Uterus (tissue), 3 donors: ENCODE measurements at regions not wholly inside any gene's neighbourhood (a gene's known extent, or its start where the extent isn't known, plus 50 kb on each side); places are given as distances from the start of the nearest gene placed in this dataset.
A peak's percentile ranks its signal among the peaks of the same experiment; 100 is the strongest.

Experiments
- DNase-seq, 2 donors: peaks; one replicate each; pipeline ENCODE4 v3.0.0-alpha.2; 2019 to 2020
- H3K27ac ChIP-seq, 2 donors: fragments of 200-600 bp; sonication (generic); 1 replicate in 1 of 2; 2 replicates in 1 of 2; pipeline ENCODE4 v1.5.1; 2016 to 2018
- H3K27me3 ChIP-seq, 2 donors: fragments of 200-600 bp; sonication (generic); one replicate each; pipeline ENCODE4 v1.5.1; 2018 to 2019; ENCODE audit warnings: control low read depth in 1 of 2
- H3K36me3 ChIP-seq, 2 donors: fragments of 200-600 bp; sonication (generic); one replicate each; pipeline ENCODE4 v1.5.1; 2019; ENCODE audit warnings: control low read depth in 1 of 2
- H3K4me1 ChIP-seq, 2 donors: fragments of 200-600 bp; sonication (generic); one replicate each; pipeline ENCODE4 v1.5.1; 2018 to 2019; ENCODE audit warnings: control low read depth in 1 of 2
- H3K4me3 ChIP-seq, 2 donors: fragments of 200-600 bp; sonication (generic); 1 replicate in 1 of 2; 2 replicates in 1 of 2; pipeline ENCODE4 v1.5.1; 2018 to 2019; ENCODE audit warnings: mild to moderate bottlenecking in 1 of 2
- H3K9me3 ChIP-seq, 2 donors: fragments of 200-600 bp; sonication (generic); one replicate each; pipeline ENCODE4 v1.5.1; 2019; ENCODE audit warnings: control low read depth in 1 of 2
- POLR2A ChIP-seq, 2 donors: fragments of 450-650 bp; IDR thresholded peaks; one replicate each; pipeline ENCODE4 v1.6.1; 2016; ENCODE audit warnings: antibody characterized with exemption in 2 of 2, mild to moderate bottlenecking in 1 of 2, moderate library complexity in 1 of 2
- intact Hi-C: fragments of 100-400 bp; cut with DNase I; formaldehyde crosslinking; loops from one replicate; pipeline ENCODE4 v1.15.1; 2023; ENCODE audit warnings: low total_unique reads
- TF ChIP-seq, protein P1 (sequence below), 4 experiments: fragments of 200-600 bp in 2 of 4; fragments of 450-650 bp in 2 of 4; sonication (generic) in 2 of 4; IDR thresholded peaks; one replicate each; pipeline ENCODE4 v1.5.1; 2016 to 2019; ENCODE audit warnings: antibody characterized with exemption in 4 of 4, mild to moderate bottlenecking in 2 of 4, moderate library complexity in 1 of 4
- donor health status: DM: yes; HTN: yes; CAD: no.

DNA sequence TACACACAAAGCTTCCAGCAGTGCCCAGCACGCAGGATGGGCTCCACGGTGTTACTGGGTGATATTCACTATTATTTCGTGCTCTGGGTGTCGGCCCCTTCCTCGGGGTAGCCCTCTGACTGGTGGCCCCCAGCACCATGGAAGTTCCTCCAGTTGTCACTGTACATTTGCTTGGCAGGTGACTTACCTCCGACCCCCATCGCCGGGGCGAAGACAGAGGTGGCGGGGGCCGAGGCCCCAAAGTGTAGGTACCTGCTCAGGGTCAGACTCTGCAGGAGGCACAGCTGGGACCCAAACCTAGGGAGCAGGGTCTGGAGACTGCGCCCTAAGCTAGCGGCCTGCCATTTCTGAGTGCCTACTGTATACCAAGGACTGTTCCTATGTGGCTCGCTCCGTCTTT, 98.9 kb downstream of the RFLNA start:
- no peaks in the 10 kb centered on the region for H3K36me3 ChIP-seq
- no peaks in the 10 kb centered on the region for H3K27me3 ChIP-seq
- intact Hi-C loops, result no loop called here
- no peak for DNase-seq
- no peaks in the 10 kb centered on the region for H3K9me3 ChIP-seq
- H3K4me3 ChIP-seq, result no peak overlapping the region
- TF ChIP-seq POLR2A (IDR thresholded peaks at IDR 0.05), result no peak
- TF ChIP-seq, protein P1, sequence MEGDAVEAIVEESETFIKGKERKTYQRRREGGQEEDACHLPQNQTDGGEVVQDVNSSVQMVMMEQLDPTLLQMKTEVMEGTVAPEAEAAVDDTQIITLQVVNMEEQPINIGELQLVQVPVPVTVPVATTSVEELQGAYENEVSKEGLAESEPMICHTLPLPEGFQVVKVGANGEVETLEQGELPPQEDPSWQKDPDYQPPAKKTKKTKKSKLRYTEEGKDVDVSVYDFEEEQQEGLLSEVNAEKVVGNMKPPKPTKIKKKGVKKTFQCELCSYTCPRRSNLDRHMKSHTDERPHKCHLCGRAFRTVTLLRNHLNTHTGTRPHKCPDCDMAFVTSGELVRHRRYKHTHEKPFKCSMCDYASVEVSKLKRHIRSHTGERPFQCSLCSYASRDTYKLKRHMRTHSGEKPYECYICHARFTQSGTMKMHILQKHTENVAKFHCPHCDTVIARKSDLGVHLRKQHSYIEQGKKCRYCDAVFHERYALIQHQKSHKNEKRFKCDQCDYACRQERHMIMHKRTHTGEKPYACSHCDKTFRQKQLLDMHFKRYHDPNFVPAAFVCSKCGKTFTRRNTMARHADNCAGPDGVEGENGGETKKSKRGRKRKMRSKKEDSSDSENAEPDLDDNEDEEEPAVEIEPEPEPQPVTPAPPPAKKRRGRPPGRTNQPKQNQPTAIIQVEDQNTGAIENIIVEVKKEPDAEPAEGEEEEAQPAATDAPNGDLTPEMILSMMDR (IDR thresholded peaks at IDR 0.05), result no peak
- peak overlapping the region; percentile 87 to 90 for H3K27ac ChIP-seq
- H3K4me1 ChIP-seq, result peaks cover 25 to 70% of the 10 kb centered on the region in 2 donors

DNA sequence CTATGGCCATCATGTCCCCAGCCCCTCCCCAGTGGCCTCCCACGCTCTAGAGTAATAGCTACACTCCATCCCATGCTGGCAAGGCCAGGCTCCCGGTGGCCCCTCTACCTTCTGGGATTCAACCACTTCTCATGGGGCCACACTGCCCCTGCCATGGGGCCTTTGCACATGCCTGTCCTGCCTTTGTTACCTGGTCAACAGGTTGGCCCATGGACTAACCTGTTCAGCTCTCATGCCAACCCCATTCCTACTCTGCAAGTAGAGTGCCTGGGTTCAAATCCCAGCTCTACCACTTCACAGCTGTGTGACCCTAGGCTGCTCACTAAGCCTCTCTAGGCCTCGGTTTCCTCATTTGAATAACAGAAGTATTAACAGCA, 98.5 kb downstream of the RFLNA start:
- DNase-seq, result no peak
- peaks cover 21 to 66% of the 10 kb centered on the region in 2 donors for H3K4me1 ChIP-seq
- H3K36me3 ChIP-seq, result no peaks in the 10 kb centered on the region
- H3K27ac ChIP-seq, result peak overlapping the region; percentile 87 to 90
- no peaks in the 10 kb centered on the region for H3K9me3 ChIP-seq
- TF ChIP-seq, protein P1 (IDR thresholded peaks at IDR 0.05), result no peak
- TF ChIP-seq POLR2A (IDR thresholded peaks at IDR 0.05), result no peak
- no peak overlapping the region for H3K4me3 ChIP-seq
- intact Hi-C loops, result no loop called here
- no peaks in the 10 kb centered on the region for H3K27me3 ChIP-seq

DNA sequence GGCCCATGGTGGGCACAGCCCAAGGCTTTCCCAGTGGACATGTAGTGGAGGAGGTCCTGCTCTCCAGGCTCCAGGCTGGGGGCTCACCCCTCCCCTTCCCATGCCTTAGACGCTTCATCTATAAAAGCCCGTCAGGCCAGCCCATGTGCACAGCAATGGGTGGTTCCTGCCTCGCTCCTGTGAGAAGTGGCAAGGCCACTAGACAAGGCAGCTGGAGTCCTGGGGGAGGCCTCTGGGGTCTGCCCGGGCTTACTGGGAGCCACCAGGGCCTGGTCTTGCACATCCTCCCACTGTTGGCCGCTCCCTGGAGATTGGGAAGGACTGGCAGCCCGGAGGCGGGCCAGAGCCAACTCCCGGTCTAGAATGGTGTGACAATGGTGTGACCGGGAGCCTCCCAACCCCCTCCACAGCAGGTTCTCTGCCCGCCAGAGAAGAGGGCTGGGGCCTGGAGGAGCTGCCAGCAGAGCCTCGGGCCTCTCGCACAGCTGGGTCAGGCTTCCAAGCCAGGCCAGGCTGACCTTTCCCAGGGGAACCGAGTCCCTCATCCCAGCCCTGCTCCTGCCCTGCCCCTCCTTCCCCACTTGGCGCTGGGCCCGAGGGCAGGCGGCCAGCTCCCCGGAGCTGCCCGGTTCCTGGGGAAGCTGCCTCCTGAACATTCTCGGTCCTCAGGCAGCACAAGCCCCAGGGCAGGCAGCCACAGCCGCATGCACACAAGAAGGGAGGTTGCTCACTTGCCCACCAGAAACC, 97.9 kb downstream of the RFLNA start:
- peaks cover 21 to 61% of the 10 kb centered on the region in 2 donors for H3K4me1 ChIP-seq

DNA sequence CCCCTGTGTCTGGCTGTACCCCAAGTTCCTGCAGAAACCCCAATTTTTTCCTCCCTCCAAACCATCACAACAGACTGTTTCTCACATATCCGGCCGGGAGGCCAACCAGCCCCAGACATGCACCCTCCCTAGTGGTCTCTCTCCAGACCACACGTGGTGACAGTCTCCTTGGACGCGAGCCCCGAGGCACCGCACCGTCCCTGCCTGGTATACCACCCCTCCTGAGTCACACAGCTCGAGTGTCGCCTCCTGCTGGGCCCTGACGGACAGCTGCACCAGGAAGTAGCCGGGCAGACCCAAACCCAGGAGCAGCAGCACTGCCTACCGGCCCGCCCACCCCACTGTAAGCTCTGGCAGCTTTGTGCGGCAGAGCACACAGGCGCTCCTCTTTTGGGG, 97.4 kb downstream of the RFLNA start:
- no peaks in the 10 kb centered on the region for H3K36me3 ChIP-seq
- no peak for TF ChIP-seq POLR2A (IDR thresholded peaks at IDR 0.05)
- TF ChIP-seq, protein P1 (IDR thresholded peaks at IDR 0.05), result peak in 1 of 4 experiments; percentile 15
- H3K9me3 ChIP-seq, result no peaks in the 10 kb centered on the region
- H3K27ac ChIP-seq, result peak overlapping the region; percentile 87 to 90
- H3K27me3 ChIP-seq, result no peaks in the 10 kb centered on the region
- no peak overlapping the region for H3K4me3 ChIP-seq
- intact Hi-C loops, result no loop called here
- peak in 1 of 2 donors; percentile 56 for DNase-seq
- H3K4me1 ChIP-seq, result peaks cover 21 to 56% of the 10 kb centered on the region in 2 donors

More for the DNA sequence above, 97.9 kb downstream of the RFLNA start:
- Histone ChIP-seq H3K4me3 (no peak overlapping the region), H3K9me3 (no peaks in the 10 kb centered on the region), H3K27ac (peak overlapping the region; percentile 87 to 90), H3K27me3 (no peaks in the 10 kb centered on the region), H3K36me3 (no peaks in the 10 kb centered on the region)
- DNase-seq, result peak; percentile 88 to 93
- intact Hi-C loops, result no loop called here
- TF ChIP-seq POLR2A (IDR thresholded peaks at IDR 0.05), result peak in 1 of 2 donors; percentile 17
- TF ChIP-seq, protein P1 (IDR thresholded peaks at IDR 0.05), result no peak
